ENCODE measurements at regions not wholly inside any gene's neighbourhood (a gene's known extent, or its start where the extent isn't known, plus 50 kb on each side); places are given as distances from the start of the nearest gene placed in this dataset.

- no peak for TF ChIP-seq POLR2A (IDR thresholded peaks at IDR 0.05; ENCODE audit: low read length)
- TF ChIP-seq GATA1 (IDR thresholded peaks at IDR 0.05; ENCODE audit: low read depth, low read length): no peak
These were observed 57.5 kb upstream of the FCN1 start for GRCh38 chr9:134975253-134975652.
